Activated B cell treated with CpG ODN at 0.5 μM for 24 hours (primary cell): ENCODE measurements at regions not wholly inside any gene's neighbourhood (a gene's known extent, or its start where the extent isn't known, plus 50 kb on each side); places are given as distances from the start of the nearest gene placed in this dataset.
"Not testable (repeated sequence)": the region's sequence is repeated elsewhere in the genome, so short reads cannot be mapped to it uniquely, and the experiment has no call there.

ENCODE experiments used
- ATAC-seq: fragments of 200-7000 bp; cut with Tn5 transposase; one replicate; pipeline ENCODE4 v1.10.0; 2021; ENCODE audit warnings: low read depth, mild to moderate bottlenecking, moderate library complexity
- CTCF ChIA-PET: fragments of 350-600 bp; sonication (Branson Sonifier 250); formaldehyde crosslinking; loops from one replicate; lab custom pipeline; 2021; ENCODE audit warnings: antibody characterized with exemption; lab: Charles Lee
- POLR2A ChIA-PET: fragments of 350-600 bp; sonication (Branson Sonifier 250); formaldehyde crosslinking; loops from one replicate; lab custom pipeline; 2021; ENCODE audit warnings: antibody characterized with exemption; lab: Charles Lee
- DNase-seq: peaks from one replicate; pipeline ENCODE4 v3.0.0; 2022
- H3K27ac Mint-ChIP-seq: one replicate; pipeline ENCODE4 v1.8.0; 2020; ENCODE audit warnings: mixed read lengths
- H3K27me3 Mint-ChIP-seq: one replicate; pipeline ENCODE4 v1.8.0; 2021; ENCODE audit warnings: mixed read lengths
- H3K36me3 Mint-ChIP-seq: one replicate; pipeline ENCODE4 v1.8.0; 2021; ENCODE audit warnings: low read depth, mixed read lengths
- H3K4me1 Mint-ChIP-seq: one replicate; pipeline ENCODE4 v1.8.0; 2021; ENCODE audit warnings: mixed read lengths
- H3K4me3 Mint-ChIP-seq: one replicate; pipeline ENCODE4 v1.8.0; 2020; ENCODE audit warnings: mild to moderate bottlenecking, mixed read lengths
- H3K9me3 Mint-ChIP-seq: one replicate; pipeline ENCODE4 v1.8.0; 2020; ENCODE audit warnings: mixed read lengths
- CTCF ChIP-seq: fragments of 200-600 bp; IDR thresholded peaks from one replicate; pipeline ENCODE4 v1.8.0; 2022; ENCODE audit warnings: antibody characterized with exemption, mild to moderate bottlenecking
- intact Hi-C: fragments of 100-400 bp; cut with micrococcal nuclease; formaldehyde crosslinking; loops from one replicate; pipeline ENCODE4 v1.15.1; 2024

- intact Hi-C loops = no loop called here
- H3K4me1 Mint-ChIP-seq = no peaks in the 10 kb centered on the region
- no peak for TF ChIP-seq CTCF
- H3K27ac Mint-ChIP-seq = no peak overlapping the region
- H3K4me3 Mint-ChIP-seq = no peak overlapping the region
- peaks cover 2% of the 10 kb centered on the region for H3K27me3 Mint-ChIP-seq
- POLR2A ChIA-PET = no interaction called here
- ATAC-seq = no peak
- CTCF ChIA-PET = interaction anchor here (2.1 kb wide), 1 partner anchor 236 kb away, joined by 8 read pairs; no protein-coding TSS in a partner anchor
- no peaks in the 10 kb centered on the region for H3K36me3 Mint-ChIP-seq
- H3K9me3 Mint-ChIP-seq = no peaks in the 10 kb centered on the region
- no peak for DNase-seq
Observed at GRCh38 chrX:109911046-109911445, 91.9 kb upstream of the TMEM164 start.

- POLR2A ChIA-PET, H3K9me3 Mint-ChIP-seq, H3K36me3 Mint-ChIP-seq, H3K4me3 Mint-ChIP-seq, ATAC-seq, CTCF ChIA-PET, H3K27me3 Mint-ChIP-seq, DNase-seq, H3K4me1 Mint-ChIP-seq, H3K27ac Mint-ChIP-seq, intact Hi-C loops: not testable (repeated sequence)
Observed at GRCh38 chrX:109912993-109913392, 89.9 kb upstream of the TMEM164 start.

GRCh38 chrX:109914114-109914849 lies 88.6 kb upstream of the TMEM164 start:
- Mint-ChIP-seq H3K4me3 (no peak overlapping the region), H3K4me1 (no peaks in the 10 kb centered on the region), H3K36me3 (no peaks in the 10 kb centered on the region), H3K27ac (no peak overlapping the region), H3K27me3 (no peaks in the 10 kb centered on the region), H3K9me3 (no peaks in the 10 kb centered on the region)
- ChIA-PET POLR2A (no interaction called here), CTCF (no interaction called here)
- ATAC-seq (no peak), DNase-seq (no peak)
- intact Hi-C loops = no loop called here
- no peak for TF ChIP-seq CTCF

- ATAC-seq = no peak
- DNase-seq = no peak
- no peaks in the 10 kb centered on the region for H3K27me3 Mint-ChIP-seq
- intact Hi-C loops = no loop called here
- no peaks in the 10 kb centered on the region for H3K36me3 Mint-ChIP-seq
- H3K27ac Mint-ChIP-seq = no peak overlapping the region
- no peaks in the 10 kb centered on the region for H3K4me1 Mint-ChIP-seq
- H3K4me3 Mint-ChIP-seq = no peak overlapping the region
- TF ChIP-seq CTCF = no peak
- CTCF ChIA-PET = no interaction called here
- H3K9me3 Mint-ChIP-seq = no peaks in the 10 kb centered on the region
- POLR2A ChIA-PET = no interaction called here
Observed at GRCh38 chrX:109918753-109919152, 84.2 kb upstream of the TMEM164 start.

- Mint-ChIP-seq H3K9me3 (no peaks in the 10 kb centered on the region), H3K4me3 (no peak overlapping the region), H3K36me3 (no peaks in the 10 kb centered on the region), H3K4me1 (no peaks in the 10 kb centered on the region), H3K27ac (no peak overlapping the region), H3K27me3 (no peaks in the 10 kb centered on the region)
- ATAC-seq (no peak), DNase-seq (no peak)
- ChIA-PET CTCF (no interaction called here), POLR2A (no interaction called here)
- no peak for TF ChIP-seq CTCF
- intact Hi-C loops = no loop called here
Observed at GRCh38 chrX:109920325-109920724, 82.6 kb upstream of the TMEM164 start.

- Mint-ChIP-seq H3K27ac (no peak overlapping the region), H3K4me3 (no peak overlapping the region), H3K9me3 (no peaks in the 10 kb centered on the region), H3K27me3 (no peaks in the 10 kb centered on the region), H3K36me3 (no peaks in the 10 kb centered on the region), H3K4me1 (no peaks in the 10 kb centered on the region)
- ChIA-PET CTCF (no interaction called here), POLR2A (no interaction called here)
- DNase-seq = no peak
- no peak for ATAC-seq
- no peak for TF ChIP-seq CTCF
- intact Hi-C loops = no loop called here
Observed at GRCh38 chrX:109920868-109921267, 82.0 kb upstream of the TMEM164 start.
